DOHH2 (cell line): ENCODE measurements at regions not wholly inside any gene's neighbourhood (a gene's known extent, or its start where the extent isn't known, plus 50 kb on each side); places are given as distances from the start of the nearest gene placed in this dataset.

Source experiments
- EZH2phosphoT487 ChIP-seq: fragments of 200-600 bp; sonication (generic); IDR thresholded peaks from 2 replicates; pipeline ENCODE4 v1.6.1; 2017; ENCODE audit warnings: borderline replicate concordance, mild to moderate bottlenecking, antibody characterized with exemption, low read length, moderate library complexity, mixed read lengths
- TF ChIP-seq, protein P1 (sequence below): fragments of 200-600 bp; sonication (generic); IDR thresholded peaks from one replicate; pipeline ENCODE4 v1.5.1; 2014; ENCODE audit warnings: antibody characterized with exemption, mild to moderate bottlenecking, low read depth, low read length; ENCODE audit not compliant: poor library complexity, severe bottlenecking

DNA sequence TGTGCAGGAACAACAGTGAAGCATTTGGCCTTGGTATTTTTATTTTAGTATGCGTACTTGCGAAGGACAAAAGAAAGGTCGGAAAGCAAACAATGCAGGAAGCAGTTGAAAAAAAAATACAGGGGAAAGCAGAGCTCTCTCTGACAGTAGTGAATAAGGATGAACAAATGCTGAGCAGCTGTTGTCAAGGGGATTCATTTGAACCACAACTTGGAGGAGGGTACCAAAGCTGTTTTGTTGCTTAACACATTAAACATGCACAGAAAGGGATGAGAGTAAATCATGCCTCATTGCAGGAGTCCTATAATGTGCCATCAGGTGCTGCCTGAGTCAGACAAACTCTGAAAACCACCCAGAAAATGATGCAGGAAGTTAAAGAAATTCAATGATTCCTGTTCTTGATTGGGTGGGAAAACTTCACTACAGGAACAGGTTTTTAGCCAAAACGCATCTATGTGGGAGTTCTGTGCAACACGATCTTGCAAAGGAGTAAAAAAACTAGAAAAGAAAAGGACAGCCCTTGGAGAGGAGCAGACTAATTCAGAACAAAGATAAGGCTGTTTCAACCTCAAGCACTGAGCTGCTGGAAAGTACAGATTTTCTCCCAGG is 2113.5 kb downstream of the LRRC4C start:
- TF ChIP-seq, protein P1, sequence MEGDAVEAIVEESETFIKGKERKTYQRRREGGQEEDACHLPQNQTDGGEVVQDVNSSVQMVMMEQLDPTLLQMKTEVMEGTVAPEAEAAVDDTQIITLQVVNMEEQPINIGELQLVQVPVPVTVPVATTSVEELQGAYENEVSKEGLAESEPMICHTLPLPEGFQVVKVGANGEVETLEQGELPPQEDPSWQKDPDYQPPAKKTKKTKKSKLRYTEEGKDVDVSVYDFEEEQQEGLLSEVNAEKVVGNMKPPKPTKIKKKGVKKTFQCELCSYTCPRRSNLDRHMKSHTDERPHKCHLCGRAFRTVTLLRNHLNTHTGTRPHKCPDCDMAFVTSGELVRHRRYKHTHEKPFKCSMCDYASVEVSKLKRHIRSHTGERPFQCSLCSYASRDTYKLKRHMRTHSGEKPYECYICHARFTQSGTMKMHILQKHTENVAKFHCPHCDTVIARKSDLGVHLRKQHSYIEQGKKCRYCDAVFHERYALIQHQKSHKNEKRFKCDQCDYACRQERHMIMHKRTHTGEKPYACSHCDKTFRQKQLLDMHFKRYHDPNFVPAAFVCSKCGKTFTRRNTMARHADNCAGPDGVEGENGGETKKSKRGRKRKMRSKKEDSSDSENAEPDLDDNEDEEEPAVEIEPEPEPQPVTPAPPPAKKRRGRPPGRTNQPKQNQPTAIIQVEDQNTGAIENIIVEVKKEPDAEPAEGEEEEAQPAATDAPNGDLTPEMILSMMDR: no peak
- TF ChIP-seq EZH2phosphoT487: no peak
